ENCODE measurements at regions not wholly inside any gene's neighbourhood (a gene's known extent, or its start where the extent isn't known, plus 50 kb on each side); places are given as distances from the start of the nearest gene placed in this dataset.

DNA sequence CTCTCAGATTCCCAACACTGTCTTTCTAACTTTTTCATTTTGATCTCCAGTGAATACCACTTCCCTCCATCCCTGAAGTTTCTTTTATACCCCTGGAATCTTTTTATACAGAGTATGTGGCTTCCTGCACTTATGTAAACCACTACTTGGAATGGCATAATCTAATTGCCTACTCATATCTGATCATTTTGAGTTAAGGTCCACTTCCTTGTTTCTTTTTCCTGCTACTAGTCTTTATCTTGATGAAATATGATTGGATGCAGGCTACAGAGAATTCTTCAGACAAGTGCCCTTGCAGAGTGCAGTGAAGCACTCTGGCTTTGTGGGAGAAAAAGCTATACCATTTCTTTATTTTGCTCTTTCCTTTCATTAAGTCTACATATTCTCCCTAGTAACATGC lies 325.3 kb upstream of the ADAMTS5 start:
- TF ChIP-seq POLR2A (IDR thresholded peaks at IDR 0.05), result no peak
- TF ChIP-seq CTCF (IDR thresholded peaks at IDR 0.05), result no peak
- TF ChIP-seq POLR2AphosphoS5 (IDR thresholded peaks at IDR 0.05), result no peak
- no peak for TF ChIP-seq EP300 (IDR thresholded peaks at IDR 0.05)

Measured in suprapubic skin (tissue), 4 donors.